Spleen (tissue), 7 donors: ENCODE measurements at regions not wholly inside any gene's neighbourhood (a gene's known extent, or its start where the extent isn't known, plus 50 kb on each side); places are given as distances from the start of the nearest gene placed in this dataset.

Experiments
- POLR2A ChIP-seq, 3 donors: fragments of 450-650 bp; IDR thresholded peaks; one replicate each; pipeline ENCODE4 v1.5.1; 2017; ENCODE audit warnings: antibody characterized with exemption in 3 of 3, mild to moderate bottlenecking in 1 of 3
- POLR2AphosphoS5 ChIP-seq, 3 donors: sonication (generic); formaldehyde crosslinking; IDR thresholded peaks; one replicate each; pipeline ENCODE4 v1.5.1; 2017; ENCODE audit warnings: antibody characterized with exemption in 3 of 3
- TF ChIP-seq, protein P1 (sequence below), 11 experiments: fragments of 200-600 bp in 7 of 11; fragments of 450-650 bp in 4 of 11; sonication (generic) in 4 of 11; IDR thresholded peaks in 8 of 11; conservative IDR thresholded peaks in 3 of 11; 1 replicate in 7 of 11; 2 replicates in 4 of 11; pipeline versions ENCODE4 v1.4.0 to v1.8.0; 2016 to 2021; ENCODE audit warnings: antibody characterized with exemption in 11 of 11, inconsistent platforms in 4 of 11, mild to moderate bottlenecking in 1 of 11
- donor health status: DM: no; HTN: no; CAD: no; lungs with moderate emphysema.
- donor health status: DM: no; HTN: no; CAD: no.
- donor health status: DM: no; HTN: no; CAD: no.

DNA sequence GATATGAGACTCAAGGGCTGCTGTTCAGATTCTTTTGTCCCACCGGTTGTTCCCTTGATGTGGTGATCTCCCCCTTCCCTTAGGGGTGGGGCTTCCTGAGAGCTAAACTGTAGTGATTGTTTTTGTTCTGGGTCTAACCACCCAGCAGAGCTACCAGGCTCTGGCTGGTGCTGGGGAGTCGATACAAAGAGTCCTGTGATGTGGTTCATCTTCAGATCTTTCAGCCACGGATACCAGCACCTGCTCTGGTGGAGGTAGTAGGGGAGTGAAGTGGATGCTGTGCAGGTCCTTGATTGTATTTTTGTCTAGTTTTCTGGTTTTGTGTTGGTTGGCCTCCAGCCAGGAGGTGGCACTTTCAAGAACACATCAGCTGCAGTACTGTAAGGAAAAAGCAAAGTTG lies 801.6 kb downstream of the EPHA7 start:
- TF ChIP-seq, protein P1, sequence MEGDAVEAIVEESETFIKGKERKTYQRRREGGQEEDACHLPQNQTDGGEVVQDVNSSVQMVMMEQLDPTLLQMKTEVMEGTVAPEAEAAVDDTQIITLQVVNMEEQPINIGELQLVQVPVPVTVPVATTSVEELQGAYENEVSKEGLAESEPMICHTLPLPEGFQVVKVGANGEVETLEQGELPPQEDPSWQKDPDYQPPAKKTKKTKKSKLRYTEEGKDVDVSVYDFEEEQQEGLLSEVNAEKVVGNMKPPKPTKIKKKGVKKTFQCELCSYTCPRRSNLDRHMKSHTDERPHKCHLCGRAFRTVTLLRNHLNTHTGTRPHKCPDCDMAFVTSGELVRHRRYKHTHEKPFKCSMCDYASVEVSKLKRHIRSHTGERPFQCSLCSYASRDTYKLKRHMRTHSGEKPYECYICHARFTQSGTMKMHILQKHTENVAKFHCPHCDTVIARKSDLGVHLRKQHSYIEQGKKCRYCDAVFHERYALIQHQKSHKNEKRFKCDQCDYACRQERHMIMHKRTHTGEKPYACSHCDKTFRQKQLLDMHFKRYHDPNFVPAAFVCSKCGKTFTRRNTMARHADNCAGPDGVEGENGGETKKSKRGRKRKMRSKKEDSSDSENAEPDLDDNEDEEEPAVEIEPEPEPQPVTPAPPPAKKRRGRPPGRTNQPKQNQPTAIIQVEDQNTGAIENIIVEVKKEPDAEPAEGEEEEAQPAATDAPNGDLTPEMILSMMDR (IDR thresholded peaks at IDR 0.05 in 8 of 11, conservative IDR thresholded peaks at IDR 0.05 in 3 of 11) = no peak
- no peak for TF ChIP-seq POLR2A (IDR thresholded peaks at IDR 0.05)
- no peak for TF ChIP-seq POLR2AphosphoS5 (IDR thresholded peaks at IDR 0.05)
